Prostate gland (tissue), 2 donors: ENCODE measurements at regions not wholly inside any gene's neighbourhood (a gene's known extent, or its start where the extent isn't known, plus 50 kb on each side); places are given as distances from the start of the nearest gene placed in this dataset.

ENCODE experiments used
- CTCF ChIP-seq, 4 experiments: fragments of 200-600 bp in 2 of 4; fragments of 450-650 bp in 2 of 4; sonication (generic) in 2 of 4; IDR thresholded peaks; 1 replicate in 3 of 4; 2 replicates in 1 of 4; pipeline ENCODE4 v1.5.1; 2016 to 2019; ENCODE audit warnings: antibody characterized with exemption in 4 of 4, mild to moderate bottlenecking in 2 of 4, moderate library complexity in 2 of 4
- POLR2A ChIP-seq: fragments of 450-650 bp; IDR thresholded peaks from one replicate; pipeline ENCODE4 v1.6.1; 2016; ENCODE audit warnings: antibody characterized with exemption, mild to moderate bottlenecking

GRCh38 chr12:19904819-19905218 is 463.5 kb upstream of the PDE3A start:
- no peak for TF ChIP-seq POLR2A
- no peak for TF ChIP-seq CTCF (IDR thresholded peaks at IDR 0.05)
